Endodermal cell (in vitro differentiated cells): ENCODE measurements at regions not wholly inside any gene's neighbourhood (a gene's known extent, or its start where the extent isn't known, plus 50 kb on each side); places are given as distances from the start of the nearest gene placed in this dataset.

Experiments used
- DNase-seq: peaks from one replicate; pipeline ENCODE4 v3.0.0-alpha.2; 2017
- H3K27ac ChIP-seq: 2 replicates; pipeline ENCODE4 v1.5.1; 2013; ENCODE audit warnings: mild to moderate bottlenecking, low read depth, low read length, moderate library complexity
- H3K27me3 ChIP-seq: 2 replicates; pipeline ENCODE4 v1.6.1; 2013; ENCODE audit warnings: mild to moderate bottlenecking, low read length, moderate library complexity; ENCODE audit not compliant: insufficient read depth, control insufficient read depth, poor library complexity, severe bottlenecking
- H3K36me3 ChIP-seq: 2 replicates; pipeline ENCODE4 v1.7.0; 2013; ENCODE audit warnings: mild to moderate bottlenecking, low read length, moderate library complexity; ENCODE audit not compliant: control insufficient read depth, insufficient read depth
- H3K4me1 ChIP-seq: one replicate; pipeline ENCODE4 v1.7.0; 2013; ENCODE audit warnings: low read length; ENCODE audit not compliant: control insufficient read depth, insufficient read depth
- H3K4me3 ChIP-seq: 2 replicates; pipeline ENCODE4 v1.5.1; 2013; ENCODE audit warnings: mild to moderate bottlenecking, low read length, moderate library complexity
- H3K9ac ChIP-seq: 2 replicates; pipeline ENCODE4 v1.6.1; 2013; ENCODE audit warnings: mild to moderate bottlenecking, low read length, moderate library complexity; ENCODE audit not compliant: poor library complexity, severe bottlenecking; ENCODE audit errors: extremely low read depth
- H3K9me3 ChIP-seq: 2 replicates; pipeline ENCODE4 v1.6.1; 2013; ENCODE audit warnings: mild to moderate bottlenecking, low read length, moderate library complexity; ENCODE audit not compliant: control insufficient read depth
- H3K27ac Mint-ChIP-seq: 2 replicates; pipeline ENCODE4 v1.8.0; 2020; ENCODE audit warnings: mixed read lengths
- H3K27me3 Mint-ChIP-seq: 2 replicates; pipeline ENCODE4 v1.8.0; 2021; ENCODE audit warnings: mild to moderate bottlenecking, mixed read lengths; ENCODE audit not compliant: insufficient read depth
- H3K36me3 Mint-ChIP-seq: 2 replicates; pipeline ENCODE4 v1.8.0; 2020; ENCODE audit warnings: low read depth, mixed read lengths
- H3K4me1 Mint-ChIP-seq: 2 replicates; pipeline ENCODE4 v1.8.0; 2020; ENCODE audit warnings: mixed read lengths
- H3K4me3 Mint-ChIP-seq: 2 replicates; pipeline ENCODE4 v1.8.0; 2020; ENCODE audit warnings: mild to moderate bottlenecking, moderate library complexity, mixed read lengths
- H3K9me3 Mint-ChIP-seq: 2 replicates; pipeline ENCODE4 v1.8.0; 2020; ENCODE audit warnings: mild to moderate bottlenecking, mixed read lengths
- WGBS, 2 experiments: methylation state at CpG; one replicate each; pipeline versions ENCODE4 v1.1.5 to v1.1.7; 2013; ENCODE audit warnings: missing lambda C conversion rate in 2 of 2, mixed read lengths in 1 of 2; ENCODE audit not compliant: insufficient coverage in 1 of 2, insufficient read length in 1 of 2; 5-methylcytosine and 5-hydroxymethylcytosine counted together
- TF ChIP-seq, protein P1 (sequence below): fragments of 200-600 bp; sonication (generic); conservative IDR thresholded peaks from 2 replicates; pipeline ENCODE4 v1.5.0; 2021; ENCODE audit warnings: antibody characterized with exemption, mild to moderate bottlenecking

DNA sequence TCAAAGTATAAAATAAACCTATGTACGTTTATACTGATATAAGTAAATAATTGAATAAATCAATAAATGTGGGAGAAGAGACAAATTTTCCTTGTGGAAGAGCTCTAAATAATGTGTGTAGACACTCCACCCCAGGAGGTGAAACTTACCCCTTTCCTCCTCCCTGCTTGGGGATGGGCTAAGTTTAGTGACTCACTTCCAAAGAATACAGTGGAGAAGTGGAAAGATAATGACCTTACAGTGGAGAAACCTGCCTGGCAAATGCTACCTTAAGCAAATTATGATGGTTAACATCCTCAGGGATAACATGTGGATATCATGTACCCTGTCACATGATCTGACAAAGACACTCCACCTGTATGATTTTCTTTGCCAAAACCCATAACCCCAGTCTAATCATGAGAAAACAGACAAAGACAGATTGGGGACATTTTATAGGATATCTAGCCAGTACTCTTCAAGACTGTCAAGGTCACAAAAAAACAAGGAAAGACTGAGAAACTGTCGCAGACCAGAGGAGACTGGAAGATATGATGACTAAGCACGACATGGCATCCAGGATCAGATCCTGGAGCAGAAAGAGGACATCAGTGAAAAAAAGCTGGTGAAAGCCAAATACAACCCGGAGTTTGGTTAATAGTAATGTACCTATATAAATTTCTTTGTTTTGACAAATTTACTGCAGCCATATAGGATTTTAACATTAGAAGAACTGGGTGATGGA, 195.5 kb upstream of the PRDM1 start:
- Mint-ChIP-seq H3K4me3 (no peak overlapping the region), H3K27ac (no peak overlapping the region), H3K9me3 (peaks cover 26% of the 10 kb centered on the region), H3K36me3 (no peaks in the 10 kb centered on the region), H3K4me1 (peaks cover 20% of the 10 kb centered on the region), H3K27me3 (peaks cover 3% of the 10 kb centered on the region)
- Histone ChIP-seq H3K4me1 (peaks cover 6% of the 10 kb centered on the region), H3K36me3 (no peaks in the 10 kb centered on the region), H3K9me3 (peaks cover 38% of the 10 kb centered on the region), H3K9ac (no peak overlapping the region), H3K27me3 (no peaks in the 10 kb centered on the region), H3K27ac (no peak overlapping the region), H3K4me3 (no peak overlapping the region)
- DNase-seq = no peak
- TF ChIP-seq, protein P1, sequence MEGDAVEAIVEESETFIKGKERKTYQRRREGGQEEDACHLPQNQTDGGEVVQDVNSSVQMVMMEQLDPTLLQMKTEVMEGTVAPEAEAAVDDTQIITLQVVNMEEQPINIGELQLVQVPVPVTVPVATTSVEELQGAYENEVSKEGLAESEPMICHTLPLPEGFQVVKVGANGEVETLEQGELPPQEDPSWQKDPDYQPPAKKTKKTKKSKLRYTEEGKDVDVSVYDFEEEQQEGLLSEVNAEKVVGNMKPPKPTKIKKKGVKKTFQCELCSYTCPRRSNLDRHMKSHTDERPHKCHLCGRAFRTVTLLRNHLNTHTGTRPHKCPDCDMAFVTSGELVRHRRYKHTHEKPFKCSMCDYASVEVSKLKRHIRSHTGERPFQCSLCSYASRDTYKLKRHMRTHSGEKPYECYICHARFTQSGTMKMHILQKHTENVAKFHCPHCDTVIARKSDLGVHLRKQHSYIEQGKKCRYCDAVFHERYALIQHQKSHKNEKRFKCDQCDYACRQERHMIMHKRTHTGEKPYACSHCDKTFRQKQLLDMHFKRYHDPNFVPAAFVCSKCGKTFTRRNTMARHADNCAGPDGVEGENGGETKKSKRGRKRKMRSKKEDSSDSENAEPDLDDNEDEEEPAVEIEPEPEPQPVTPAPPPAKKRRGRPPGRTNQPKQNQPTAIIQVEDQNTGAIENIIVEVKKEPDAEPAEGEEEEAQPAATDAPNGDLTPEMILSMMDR = no peak
- WGBS, 2 experiments = 95 to 98% methylated on average over 2 to 3 of the region's 4 CpGs

DNA sequence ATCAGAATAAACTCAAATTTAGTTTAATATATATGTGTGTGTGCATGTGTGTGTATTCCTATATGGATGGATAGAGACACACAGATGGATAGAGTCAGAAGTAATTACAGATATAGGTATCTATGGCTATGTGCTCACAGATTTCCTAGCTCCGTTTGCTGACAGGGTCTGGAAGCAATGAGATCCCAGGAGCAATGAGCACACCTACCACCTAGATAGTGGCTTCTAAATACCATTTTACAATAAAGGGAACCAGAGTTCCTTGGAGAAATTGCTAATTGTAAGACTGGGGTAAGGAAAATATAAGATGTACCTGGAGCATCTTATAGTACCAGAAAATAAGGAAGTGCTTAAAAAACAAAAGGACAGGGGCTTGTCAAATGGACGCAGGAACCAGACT, 196.2 kb upstream of the PRDM1 start:
- no peak for DNase-seq
- WGBS, 2 experiments = 95% methylated on average over 2 of the region's 2 CpGs; no CpG with 5 or more reads in 1 of the 2 experiments
- Mint-ChIP-seq H3K27me3 (peaks cover 3% of the 10 kb centered on the region), H3K36me3 (no peaks in the 10 kb centered on the region), H3K9me3 (peaks cover 26% of the 10 kb centered on the region), H3K4me3 (no peak overlapping the region), H3K27ac (no peak overlapping the region), H3K4me1 (peaks cover 18% of the 10 kb centered on the region)
- Histone ChIP-seq H3K9ac (no peak overlapping the region), H3K27me3 (no peaks in the 10 kb centered on the region), H3K27ac (no peak overlapping the region), H3K36me3 (no peaks in the 10 kb centered on the region), H3K9me3 (peaks cover 38% of the 10 kb centered on the region), H3K4me3 (peak overlapping the region; percentile 46), H3K4me1 (peaks cover 5% of the 10 kb centered on the region)
- TF ChIP-seq, protein P1 = no peak

DNA sequence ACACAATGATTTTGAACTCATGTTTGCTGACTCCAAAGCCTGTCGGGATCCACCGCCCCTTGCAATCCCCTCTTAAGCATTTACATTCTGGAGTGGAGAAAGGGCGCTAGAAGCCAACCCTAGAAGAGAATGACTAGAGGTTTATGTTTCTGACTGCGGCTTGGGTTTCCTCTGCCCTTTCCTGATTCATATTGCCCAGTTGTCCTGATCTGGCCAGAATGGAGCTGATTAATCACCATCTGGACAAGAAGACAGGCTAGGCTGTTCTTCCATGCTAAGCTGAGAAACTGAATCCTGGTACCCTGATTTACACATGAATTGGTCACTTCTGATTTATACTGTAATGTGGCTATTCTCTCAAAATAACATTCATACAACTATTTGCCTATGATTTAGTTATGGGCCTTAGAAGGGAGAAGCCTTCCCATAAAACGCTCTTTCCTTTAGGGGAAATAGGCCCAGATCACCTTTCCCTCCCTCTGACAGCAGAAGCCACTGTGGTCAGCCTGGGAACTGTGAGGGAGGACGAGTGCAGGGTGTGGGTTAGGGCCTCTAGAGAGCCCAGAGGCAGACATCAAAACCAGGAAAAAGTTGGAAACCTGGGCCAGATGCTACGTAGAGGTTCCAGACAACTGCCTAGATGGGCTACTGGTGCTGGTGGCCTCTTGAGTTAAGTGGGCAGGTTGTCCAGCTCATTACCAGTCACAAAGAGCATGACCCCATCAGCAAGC, 199.2 kb upstream of the PRDM1 start:
- Histone ChIP-seq H3K4me1 (peaks cover 3% of the 10 kb centered on the region), H3K9ac (no peak overlapping the region), H3K36me3 (no peaks in the 10 kb centered on the region), H3K27ac (no peak overlapping the region), H3K4me3 (no peak overlapping the region), H3K27me3 (no peaks in the 10 kb centered on the region), H3K9me3 (peaks cover 38% of the 10 kb centered on the region)
- H3K9me3 Mint-ChIP-seq = peaks cover 26% of the 10 kb centered on the region
- H3K4me3 Mint-ChIP-seq = no peak overlapping the region
- H3K36me3 Mint-ChIP-seq = no peaks in the 10 kb centered on the region
- peaks cover 9% of the 10 kb centered on the region for H3K4me1 Mint-ChIP-seq
- H3K27me3 Mint-ChIP-seq = peaks cover 3% of the 10 kb centered on the region
- TF ChIP-seq, protein P1 = no peak
- H3K27ac Mint-ChIP-seq = no peak overlapping the region
- 93 to 94% methylated on average over 4 to 7 of the region's 7 CpGs for WGBS, 2 experiments
- DNase-seq = no peak
